Tibial nerve (tissue), 4 donors: ENCODE measurements at regions not wholly inside any gene's neighbourhood (a gene's known extent, or its start where the extent isn't known, plus 50 kb on each side); places are given as distances from the start of the nearest gene placed in this dataset.

Experiments
- EP300 ChIP-seq, 2 donors: sonication (generic); formaldehyde crosslinking; IDR thresholded peaks; one replicate each; pipeline ENCODE4 v1.6.1; 2017; ENCODE audit warnings: antibody characterized with exemption in 2 of 2, mild to moderate bottlenecking in 1 of 2
- TF ChIP-seq, protein P1 (sequence below), 5 experiments: fragments of 200-600 bp in 3 of 5; fragments of 450-650 bp in 2 of 5; sonication (generic) in 3 of 5; IDR thresholded peaks; one replicate each; pipeline ENCODE4 v1.5.1; 2016 to 2019; ENCODE audit warnings: antibody characterized with exemption in 5 of 5, mild to moderate bottlenecking in 3 of 5, moderate library complexity in 2 of 5

DNA sequence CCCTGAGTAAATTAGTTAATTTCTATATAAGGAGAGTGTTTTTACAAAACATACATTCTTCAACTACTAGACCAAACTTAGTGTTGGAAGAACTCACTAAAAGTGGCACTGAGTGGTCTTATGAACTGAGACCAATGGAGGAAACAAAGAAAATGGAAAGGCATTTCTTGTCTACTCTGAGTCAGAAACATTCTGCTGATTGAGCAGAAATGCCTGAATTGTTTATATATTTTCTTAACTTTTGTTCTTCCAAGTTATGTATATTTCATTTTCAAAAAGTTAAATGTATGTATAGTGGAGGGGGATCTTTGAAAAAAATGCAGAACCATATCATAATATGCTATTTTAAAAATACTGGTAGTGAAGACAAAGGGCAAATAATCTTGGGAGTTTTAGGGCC lies 320.7 kb downstream of the HGF start:
- TF ChIP-seq, protein P1, sequence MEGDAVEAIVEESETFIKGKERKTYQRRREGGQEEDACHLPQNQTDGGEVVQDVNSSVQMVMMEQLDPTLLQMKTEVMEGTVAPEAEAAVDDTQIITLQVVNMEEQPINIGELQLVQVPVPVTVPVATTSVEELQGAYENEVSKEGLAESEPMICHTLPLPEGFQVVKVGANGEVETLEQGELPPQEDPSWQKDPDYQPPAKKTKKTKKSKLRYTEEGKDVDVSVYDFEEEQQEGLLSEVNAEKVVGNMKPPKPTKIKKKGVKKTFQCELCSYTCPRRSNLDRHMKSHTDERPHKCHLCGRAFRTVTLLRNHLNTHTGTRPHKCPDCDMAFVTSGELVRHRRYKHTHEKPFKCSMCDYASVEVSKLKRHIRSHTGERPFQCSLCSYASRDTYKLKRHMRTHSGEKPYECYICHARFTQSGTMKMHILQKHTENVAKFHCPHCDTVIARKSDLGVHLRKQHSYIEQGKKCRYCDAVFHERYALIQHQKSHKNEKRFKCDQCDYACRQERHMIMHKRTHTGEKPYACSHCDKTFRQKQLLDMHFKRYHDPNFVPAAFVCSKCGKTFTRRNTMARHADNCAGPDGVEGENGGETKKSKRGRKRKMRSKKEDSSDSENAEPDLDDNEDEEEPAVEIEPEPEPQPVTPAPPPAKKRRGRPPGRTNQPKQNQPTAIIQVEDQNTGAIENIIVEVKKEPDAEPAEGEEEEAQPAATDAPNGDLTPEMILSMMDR (IDR thresholded peaks at IDR 0.05): no peak
- TF ChIP-seq EP300 (IDR thresholded peaks at IDR 0.05): no peak
